Esophagus (tissue), 2 donors: ENCODE measurements at regions not wholly inside any gene's neighbourhood (a gene's known extent, or its start where the extent isn't known, plus 50 kb on each side); places are given as distances from the start of the nearest gene placed in this dataset.

Source experiments
- H3K27ac ChIP-seq, 2 donors: one replicate each; pipeline ENCODE4 v1.5.1; 2013; ENCODE audit warnings: low read depth in 2 of 2, mild to moderate bottlenecking in 2 of 2, inconsistent platforms in 1 of 2, low read length in 1 of 2, moderate library complexity in 1 of 2
- H3K27me3 ChIP-seq, 2 donors: one replicate each; pipeline ENCODE4 v1.6.1; 2013; ENCODE audit warnings: low read length in 2 of 2, control low read depth in 1 of 2, mild to moderate bottlenecking in 1 of 2; ENCODE audit not compliant: insufficient read depth in 2 of 2, control insufficient read depth in 1 of 2
- H3K36me3 ChIP-seq, 2 donors: one replicate each; pipeline ENCODE4 v1.6.1; 2013; ENCODE audit warnings: low read length in 1 of 2; ENCODE audit not compliant: control insufficient read depth in 2 of 2, insufficient read depth in 2 of 2
- H3K4me1 ChIP-seq, 2 donors: one replicate each; pipeline ENCODE4 v1.6.1; 2013; ENCODE audit warnings: low read length in 1 of 2; ENCODE audit not compliant: control insufficient read depth in 2 of 2, insufficient read depth in 2 of 2
- H3K4me3 ChIP-seq, 2 donors: one replicate each; pipeline ENCODE4 v1.5.1; 2013; ENCODE audit warnings: low read length in 2 of 2, mild to moderate bottlenecking in 2 of 2, low read depth in 1 of 2, moderate library complexity in 1 of 2
- H3K9me3 ChIP-seq, 2 donors: one replicate each; pipeline ENCODE4 v1.6.1; 2013; ENCODE audit warnings: mild to moderate bottlenecking in 2 of 2, low read depth in 1 of 2, low read length in 1 of 2, moderate library complexity in 1 of 2; ENCODE audit not compliant: control insufficient read depth in 2 of 2, insufficient read depth in 1 of 2
- WGBS, 2 donors: extraction: QIAGEN DNeasy Blood & Tissue Kit; methylation state at CpG; one replicate each; pipeline ENCODE4 v1.1.7; 2013; 5-methylcytosine and 5-hydroxymethylcytosine counted together
- donor health status: healthy with polysubstance abuse.
- donor health status: Bipolar disorder and iron deficiency.

GRCh38 chr1:201589186-201589585 lies 50.3 kb downstream of the NAV1 start:
- WGBS, 2 donors: 76 to 88% methylated on average over 3 of the region's 3 CpGs
- Histone ChIP-seq H3K9me3 (no peaks in the 10 kb centered on the region), H3K4me3 (no peak overlapping the region), H3K27ac (no peak overlapping the region), H3K27me3 (no peaks in the 10 kb centered on the region), H3K36me3 (no peaks in the 10 kb centered on the region), H3K4me1 (peaks cover 0 to 6% of the 10 kb centered on the region in 2 donors)

- H3K27ac ChIP-seq: no peak overlapping the region
- no peaks in the 10 kb centered on the region for H3K36me3 ChIP-seq
- peaks cover 0 to 6% of the 10 kb centered on the region in 2 donors for H3K4me1 ChIP-seq
- no peaks in the 10 kb centered on the region for H3K9me3 ChIP-seq
- H3K4me3 ChIP-seq: no peak overlapping the region
- WGBS, 2 donors: 86% methylated on average over 10 of the region's 10 CpGs
- H3K27me3 ChIP-seq: no peaks in the 10 kb centered on the region
These were observed 51.5 kb downstream of the NAV1 start for GRCh38 chr1:201590474-201590873.

- 64 to 76% methylated on average over 2 of the region's 2 CpGs for WGBS, 2 donors
- Histone ChIP-seq H3K9me3 (no peaks in the 10 kb centered on the region), H3K4me3 (no peak overlapping the region), H3K27ac (no peak overlapping the region), H3K36me3 (no peaks in the 10 kb centered on the region), H3K4me1 (peaks cover 0 to 6% of the 10 kb centered on the region in 2 donors), H3K27me3 (no peaks in the 10 kb centered on the region)
These were observed 52.4 kb downstream of the NAV1 start for GRCh38 chr1:201591348-201591747.

GRCh38 chr1:201591981-201592380 lies 53.1 kb downstream of the NAV1 start:
- peaks cover 0 to 6% of the 10 kb centered on the region in 2 donors for H3K4me1 ChIP-seq
- no peak overlapping the region for H3K27ac ChIP-seq
- H3K27me3 ChIP-seq: no peaks in the 10 kb centered on the region
- no peaks in the 10 kb centered on the region for H3K9me3 ChIP-seq
- H3K36me3 ChIP-seq: no peaks in the 10 kb centered on the region
- H3K4me3 ChIP-seq: no peak overlapping the region
- 75 to 91% methylated on average over 3 of the region's 3 CpGs for WGBS, 2 donors

GRCh38 chr1:201593200-201593921 lies 54.4 kb downstream of the NAV1 start:
- Histone ChIP-seq H3K27ac (no peak overlapping the region), H3K27me3 (no peaks in the 10 kb centered on the region), H3K4me1 (peaks cover 0 to 10% of the 10 kb centered on the region in 2 donors), H3K4me3 (no peak overlapping the region), H3K9me3 (no peaks in the 10 kb centered on the region), H3K36me3 (no peaks in the 10 kb centered on the region)
- 36 to 40% methylated on average over 7 of the region's 7 CpGs for WGBS, 2 donors

- Histone ChIP-seq H3K4me3 (no peak overlapping the region), H3K27me3 (no peaks in the 10 kb centered on the region), H3K36me3 (no peaks in the 10 kb centered on the region), H3K9me3 (no peaks in the 10 kb centered on the region), H3K27ac (no peak overlapping the region), H3K4me1 (peaks cover 0 to 10% of the 10 kb centered on the region in 2 donors)
- WGBS, 2 donors: 58 to 64% methylated on average over 9 of the region's 9 CpGs
These were observed 55.8 kb downstream of the NAV1 start for GRCh38 chr1:201594575-201595245.

GRCh38 chr1:201595381-201595780 lies 56.5 kb downstream of the NAV1 start:
- Histone ChIP-seq H3K4me1 (peaks cover 0 to 10% of the 10 kb centered on the region in 2 donors), H3K27me3 (no peaks in the 10 kb centered on the region), H3K4me3 (no peak overlapping the region), H3K27ac (no peak overlapping the region), H3K9me3 (no peaks in the 10 kb centered on the region), H3K36me3 (no peaks in the 10 kb centered on the region)
- 79 to 87% methylated on average over 4 of the region's 4 CpGs for WGBS, 2 donors

GRCh38 chr1:201596101-201596868 lies 57.4 kb downstream of the NAV1 start:
- H3K36me3 ChIP-seq: no peaks in the 10 kb centered on the region
- H3K27me3 ChIP-seq: no peaks in the 10 kb centered on the region
- WGBS, 2 donors: 79 to 90% methylated on average over 4 of the region's 4 CpGs
- peaks cover 0 to 10% of the 10 kb centered on the region in 2 donors for H3K4me1 ChIP-seq
- H3K4me3 ChIP-seq: no peak overlapping the region
- no peak overlapping the region for H3K27ac ChIP-seq
- no peaks in the 10 kb centered on the region for H3K9me3 ChIP-seq

- no peak overlapping the region for H3K4me3 ChIP-seq
- no peak overlapping the region for H3K27ac ChIP-seq
These were observed 58.8 kb downstream of the NAV1 start for GRCh38 chr1:201597551-201598230.

More at GRCh38 chr1:201597551-201598230, 58.8 kb downstream of the NAV1 start:
- no peaks in the 10 kb centered on the region for H3K36me3 ChIP-seq
- H3K4me1 ChIP-seq: peaks cover 0 to 8% of the 10 kb centered on the region in 2 donors
- 41 to 52% methylated on average over 15 of the region's 15 CpGs for WGBS, 2 donors
- no peaks in the 10 kb centered on the region for H3K9me3 ChIP-seq
- no peaks in the 10 kb centered on the region for H3K27me3 ChIP-seq
